ENCODE measurements at regions not wholly inside any gene's neighbourhood (a gene's known extent, or its start where the extent isn't known, plus 50 kb on each side); places are given as distances from the start of the nearest gene placed in this dataset.

GRCh38 chr11:109695696-109696095 is 273.7 kb downstream of the C11orf87 start:
- TF ChIP-seq CTCF (conservative IDR thresholded peaks at IDR 0.05) (no peak), EZH2 (IDR thresholded peaks at IDR 0.05; ENCODE audit: low read depth) (no peak)

All from PC-9 (cell line).